Effector CD4-positive, alpha-beta T cell (primary cell): ENCODE measurements at regions not wholly inside any gene's neighbourhood (a gene's known extent, or its start where the extent isn't known, plus 50 kb on each side); places are given as distances from the start of the nearest gene placed in this dataset.
"Not testable (repeated sequence)": the region's sequence is repeated elsewhere in the genome, so short reads cannot be mapped to it uniquely, and the experiment has no call there.

Experiments
- DNase-seq: peaks from one replicate; pipeline ENCODE4 v3.0.0-alpha.2; 2020

DNA sequence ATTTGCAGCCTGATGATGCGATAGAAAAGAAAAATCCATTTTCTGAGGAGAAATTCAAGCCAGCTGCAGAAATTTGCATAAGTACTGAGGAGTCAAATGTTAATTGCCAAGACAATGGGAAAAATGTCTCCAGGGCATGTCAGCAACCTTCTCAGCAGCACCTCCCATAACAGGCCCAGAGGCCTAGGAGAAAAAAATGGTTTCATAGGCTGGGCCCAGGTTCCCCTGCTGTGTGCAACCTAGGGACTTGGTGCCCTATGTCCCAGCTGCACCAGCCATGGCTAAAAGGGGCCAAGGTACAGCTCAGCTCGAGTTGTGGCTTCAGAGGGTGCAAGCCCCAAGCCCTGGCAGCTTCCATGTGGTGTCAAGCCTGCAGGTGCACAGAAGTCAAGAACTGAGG, 144.8 kb upstream of the PRKD1 start:
- not testable (repeated sequence) for DNase-seq

DNA sequence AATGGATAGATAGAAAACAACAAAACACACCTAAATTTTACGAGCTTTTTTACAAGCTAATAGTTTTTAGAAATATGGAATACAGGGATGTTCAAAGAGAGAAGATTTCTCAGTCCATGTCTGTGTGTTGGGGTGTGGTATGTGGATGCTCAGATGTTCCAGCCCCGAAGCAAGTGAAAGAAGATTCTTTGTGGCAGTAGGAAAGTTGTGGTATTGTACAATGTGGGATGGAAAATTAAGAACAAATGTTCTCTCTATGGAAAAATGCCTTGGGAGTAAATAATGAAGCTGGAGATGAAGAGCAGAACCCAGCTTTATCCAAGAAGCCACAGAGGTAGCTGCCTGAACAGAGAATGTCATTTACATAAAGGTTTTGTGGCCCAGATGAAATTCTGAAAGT, 150.3 kb upstream of the PRKD1 start:
- DNase-seq = no peak

DNA sequence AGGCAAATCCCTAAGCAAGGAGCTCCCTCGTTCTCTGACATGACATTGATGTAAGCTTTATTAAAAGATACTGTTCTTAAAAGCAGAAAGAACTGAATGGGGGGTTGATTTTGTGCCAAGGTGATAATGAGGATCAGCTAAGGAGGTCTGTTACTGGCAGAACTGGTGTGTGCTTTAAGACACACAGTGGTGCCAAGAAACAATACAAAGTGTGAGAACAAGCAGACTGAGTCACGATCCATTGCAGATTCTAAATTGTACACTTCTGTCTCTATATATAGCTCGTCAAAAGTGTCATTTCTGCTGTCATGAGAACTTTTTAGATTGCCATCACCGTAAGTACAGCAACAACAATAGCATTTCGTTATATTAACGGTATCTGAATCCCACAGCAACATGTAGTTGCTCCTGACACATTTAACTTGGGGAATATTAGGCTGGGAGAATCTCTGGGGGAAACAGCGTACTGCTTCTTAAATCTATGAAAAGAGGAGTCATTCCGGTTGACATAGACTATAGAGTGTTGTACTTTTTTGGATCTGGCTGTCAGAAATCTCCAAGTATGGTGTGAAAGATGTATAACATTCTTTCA, 151.3 kb upstream of the PRKD1 start:
- DNase-seq = no peak

- no peak for DNase-seq
Observed at GRCh38 chr14:30082486-30082885, 154.8 kb upstream of the PRKD1 start.

GRCh38 chr14:30084811-30085210, 157.2 kb upstream of the PRKD1 start:
- no peak for DNase-seq

DNA sequence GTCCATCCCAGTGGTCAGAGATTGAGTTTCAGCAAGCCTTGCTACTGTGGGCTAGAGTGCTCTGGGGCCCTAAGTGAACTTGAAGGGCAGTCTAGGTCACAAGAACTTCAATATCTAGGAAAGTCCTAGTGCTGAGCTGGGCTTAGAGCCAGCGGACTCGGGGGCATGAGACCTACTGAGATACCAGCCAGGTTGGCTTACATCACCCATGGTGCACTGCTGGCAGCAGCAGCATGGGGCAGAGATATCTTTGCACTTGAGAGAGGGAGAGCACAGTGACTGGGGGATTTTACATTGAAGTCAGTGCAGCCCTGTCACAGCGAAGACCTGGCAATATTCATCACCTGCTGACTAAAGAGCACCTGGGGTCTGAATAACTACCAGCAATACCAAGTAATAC, 158.3 kb upstream of the PRKD1 start:
- no peak for DNase-seq

- DNase-seq = no peak
Observed at GRCh38 chr14:30088620-30089019, 161.0 kb upstream of the PRKD1 start.

DNA sequence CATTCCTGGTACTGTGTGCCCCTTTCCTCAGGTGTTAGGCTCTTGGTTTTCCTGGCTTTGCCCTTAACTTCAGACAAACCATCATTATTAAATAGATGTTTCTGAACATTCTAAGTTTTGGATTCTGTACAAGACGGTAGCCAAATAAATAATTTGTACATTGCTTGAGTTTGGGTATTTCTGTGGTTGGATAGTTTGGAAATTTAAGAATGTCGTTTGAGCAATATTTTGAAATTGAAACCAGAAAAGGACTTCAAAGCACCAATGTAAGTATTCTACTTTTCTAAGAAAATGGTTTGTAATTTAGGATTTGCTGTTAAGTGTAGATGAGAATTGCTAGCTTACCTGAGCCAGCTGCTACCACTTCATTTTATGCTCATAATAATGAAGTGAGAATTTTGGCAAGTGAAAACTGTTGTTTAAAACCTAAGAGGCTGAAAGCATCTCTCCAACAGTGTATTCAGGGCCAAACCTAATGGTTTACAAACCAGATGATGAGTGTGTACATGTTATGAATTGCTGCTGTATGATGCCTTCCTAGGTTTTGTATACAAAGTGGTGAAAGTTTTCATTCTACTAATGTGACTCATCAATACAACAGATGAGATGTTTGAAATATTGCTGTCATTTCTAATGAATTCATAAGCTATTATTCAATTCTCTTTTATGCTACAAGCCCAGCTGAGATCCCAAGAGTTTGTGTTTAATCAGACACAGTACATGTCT, 181.5 kb upstream of the PRKD1 start:
- no peak for DNase-seq

DNA sequence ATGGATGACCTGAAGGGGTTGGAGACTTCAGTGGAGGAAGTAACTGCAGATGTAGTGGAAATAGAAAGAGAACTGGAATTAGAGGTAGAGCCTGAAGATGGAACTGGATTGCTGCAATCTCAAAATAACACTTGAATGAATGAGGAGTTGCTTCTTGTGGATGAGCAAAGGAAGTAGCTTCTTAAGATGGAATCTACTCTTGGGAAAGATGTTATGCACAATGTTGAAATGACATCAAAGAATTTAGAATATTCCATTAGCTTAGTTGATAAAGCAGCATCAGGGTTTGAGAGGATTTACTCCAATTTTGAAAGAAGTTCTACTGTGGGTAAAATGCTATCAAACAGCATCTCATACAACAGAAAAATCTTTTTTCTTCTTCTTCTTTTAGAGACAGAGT, 186.4 kb upstream of the PRKD1 start:
- no peak for DNase-seq

GRCh38 chr14:30115756-30116155, 188.1 kb upstream of the PRKD1 start:
- no peak for DNase-seq

- DNase-seq = no peak
Observed at GRCh38 chr14:30118992-30119640, 191.5 kb upstream of the PRKD1 start.

GRCh38 chr14:30125322-30125979, 197.8 kb upstream of the PRKD1 start:
- DNase-seq = no peak

GRCh38 chr14:30129807-30130206, 202.2 kb upstream of the PRKD1 start:
- no peak for DNase-seq

DNA sequence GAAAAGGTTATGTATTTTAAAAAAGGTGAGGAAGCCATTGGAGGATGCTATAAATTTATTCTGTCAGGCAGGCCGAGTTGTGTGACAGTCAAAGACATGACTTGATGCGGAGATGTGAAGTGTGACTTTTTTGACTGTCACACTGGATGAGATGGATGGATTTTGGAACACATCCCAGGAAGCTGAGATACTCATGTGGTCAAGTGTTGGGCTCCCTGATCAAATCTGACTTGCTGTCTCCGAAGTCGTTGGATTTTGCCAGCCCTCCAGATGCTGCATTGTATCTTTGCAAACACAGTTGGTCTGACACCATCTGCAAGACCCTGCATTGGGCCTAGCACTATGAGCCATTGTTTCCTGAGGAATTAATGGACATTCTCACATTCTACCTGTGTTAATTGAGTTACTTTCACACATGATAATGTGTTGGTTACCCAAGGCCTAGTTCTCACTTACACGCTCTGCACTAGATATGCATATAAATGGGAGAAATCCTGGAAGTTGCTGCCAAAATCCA, 204.0 kb upstream of the PRKD1 start:
- no peak for DNase-seq

- DNase-seq = no peak
Observed at GRCh38 chr14:30132196-30132595, 204.5 kb upstream of the PRKD1 start.

DNA sequence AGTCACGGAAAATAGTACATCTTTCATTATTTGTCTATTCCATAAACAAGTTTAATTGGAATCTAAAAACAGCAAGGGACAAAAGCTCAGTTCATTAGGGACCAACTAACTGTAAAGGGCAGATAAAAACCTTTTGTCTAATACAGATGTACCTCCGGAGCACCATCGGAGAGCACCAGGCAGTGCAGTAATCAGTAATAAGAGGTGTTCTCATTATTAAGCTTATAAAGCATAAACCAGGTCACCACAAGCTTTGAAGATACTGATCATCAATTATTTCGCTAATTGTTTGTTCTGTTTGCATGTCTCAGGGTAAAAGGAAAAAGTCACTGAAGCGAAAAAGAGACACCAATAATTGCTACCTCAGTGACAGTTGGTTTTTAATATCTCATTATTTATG, 207.3 kb upstream of the PRKD1 start:
- no peak for DNase-seq

DNA sequence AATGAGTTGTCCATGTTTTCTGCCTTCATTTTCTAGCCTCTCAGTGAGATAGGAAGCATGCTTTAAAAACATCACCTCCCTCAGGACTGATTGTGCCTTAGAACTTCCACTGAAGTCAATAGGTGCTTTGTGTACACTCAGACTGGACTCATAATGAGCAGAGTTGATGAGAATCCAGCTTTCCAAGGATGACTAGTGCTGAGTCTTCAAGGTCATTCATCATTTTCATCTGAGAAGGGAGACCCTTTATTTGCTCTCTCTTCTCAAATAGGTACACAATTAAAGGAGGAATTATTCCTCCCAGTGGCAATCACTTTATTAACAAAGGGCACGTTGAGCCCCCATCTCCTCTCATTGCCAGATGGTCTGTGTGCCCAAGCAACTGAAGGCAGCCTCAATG, 210.9 kb upstream of the PRKD1 start:
- no peak for DNase-seq

- DNase-seq = no peak
Observed at GRCh38 chr14:30142216-30142615, 214.6 kb upstream of the PRKD1 start.

DNA sequence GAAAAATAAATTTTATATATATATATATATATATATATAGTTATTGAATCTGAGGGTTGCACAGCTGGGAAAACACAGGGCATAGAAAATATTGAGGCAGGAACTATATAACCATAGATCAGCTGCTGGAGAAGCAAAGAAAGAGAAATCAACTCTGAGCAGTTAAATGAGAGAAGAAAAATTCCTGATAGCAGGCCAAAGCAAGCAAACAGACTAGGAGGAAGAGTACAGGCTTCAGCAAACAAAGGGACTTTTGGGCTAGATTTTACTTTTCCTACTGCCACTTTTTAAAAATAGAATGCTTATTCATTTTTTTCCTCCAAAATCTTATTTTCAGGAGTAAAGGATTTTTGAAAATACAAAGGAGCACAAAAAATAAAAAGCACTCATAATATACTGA, 216.0 kb upstream of the PRKD1 start:
- DNase-seq = no peak

DNA sequence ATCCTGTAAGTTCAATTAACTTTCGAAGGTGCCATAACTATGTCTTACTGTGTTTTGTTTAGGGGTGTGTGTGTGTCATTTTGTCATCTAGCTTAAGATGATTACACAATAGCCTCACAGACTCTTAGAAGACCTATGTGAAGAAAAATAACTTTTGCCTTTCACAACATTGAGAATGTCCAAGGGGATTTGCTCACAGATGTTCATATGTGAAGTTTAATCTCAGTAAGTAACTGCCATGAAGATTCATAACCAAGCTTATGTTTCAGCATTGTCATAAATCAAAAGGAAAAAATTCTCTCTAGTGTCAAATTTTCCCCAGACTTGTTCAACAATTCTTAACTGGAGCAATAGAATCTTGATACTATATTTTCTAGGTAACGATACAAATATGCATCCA, 226.1 kb upstream of the PRKD1 start:
- no peak for DNase-seq

DNA sequence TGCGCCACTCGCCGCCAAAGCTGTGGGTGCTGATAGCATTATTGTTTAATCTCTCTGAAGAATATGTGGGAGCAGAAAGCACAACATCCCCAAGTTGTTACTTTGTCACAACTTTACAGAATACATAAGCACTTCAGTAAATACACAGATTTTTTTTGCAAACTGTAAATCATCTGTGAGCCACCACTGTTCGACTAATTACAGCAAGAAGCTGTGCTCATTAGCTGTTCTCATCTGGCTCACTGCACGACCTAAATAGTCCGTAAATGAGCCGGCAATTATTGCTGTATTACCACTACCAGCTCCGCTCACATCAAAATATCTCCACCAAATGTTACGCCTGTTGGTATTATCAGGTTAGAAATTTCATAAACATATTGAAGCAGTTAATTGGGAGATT, 228.9 kb upstream of the PRKD1 start:
- DNase-seq = no peak

GRCh38 chr14:30158299-30158698, 230.7 kb upstream of the PRKD1 start:
- no peak for DNase-seq

DNA sequence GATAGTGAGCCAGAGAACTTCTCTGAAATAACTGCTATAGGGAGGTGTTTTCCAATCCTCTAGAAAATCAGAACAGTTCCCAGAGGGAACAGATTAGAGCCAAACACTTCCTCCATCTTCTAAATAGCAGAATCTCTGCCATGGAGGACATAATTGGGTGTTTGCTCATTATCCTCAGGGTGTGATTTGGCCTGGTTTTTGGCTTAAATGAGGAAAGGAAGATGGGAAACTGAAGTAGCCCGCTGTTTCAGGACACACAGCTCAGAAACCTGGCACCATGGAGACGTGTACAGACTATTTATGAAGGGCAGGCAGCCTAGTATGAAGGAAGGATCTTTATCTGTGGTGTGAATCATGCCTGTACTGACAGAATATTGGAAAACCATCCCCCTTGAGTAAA, 231.7 kb upstream of the PRKD1 start:
- no peak for DNase-seq

- DNase-seq = no peak
Observed at GRCh38 chr14:30160608-30161007, 233.0 kb upstream of the PRKD1 start.
